HUDEP-2 (cell line): ENCODE measurements at regions not wholly inside any gene's neighbourhood (a gene's known extent, or its start where the extent isn't known, plus 50 kb on each side); places are given as distances from the start of the nearest gene placed in this dataset.

ENCODE experiments used
- DNase-seq, 76 experiments: peaks; one replicate each; lab custom pipeline; 2025; ENCODE audit not compliant: unreplicated experiment in 76 of 76; lab: John Stamatoyannopoulos, UW

DNA sequence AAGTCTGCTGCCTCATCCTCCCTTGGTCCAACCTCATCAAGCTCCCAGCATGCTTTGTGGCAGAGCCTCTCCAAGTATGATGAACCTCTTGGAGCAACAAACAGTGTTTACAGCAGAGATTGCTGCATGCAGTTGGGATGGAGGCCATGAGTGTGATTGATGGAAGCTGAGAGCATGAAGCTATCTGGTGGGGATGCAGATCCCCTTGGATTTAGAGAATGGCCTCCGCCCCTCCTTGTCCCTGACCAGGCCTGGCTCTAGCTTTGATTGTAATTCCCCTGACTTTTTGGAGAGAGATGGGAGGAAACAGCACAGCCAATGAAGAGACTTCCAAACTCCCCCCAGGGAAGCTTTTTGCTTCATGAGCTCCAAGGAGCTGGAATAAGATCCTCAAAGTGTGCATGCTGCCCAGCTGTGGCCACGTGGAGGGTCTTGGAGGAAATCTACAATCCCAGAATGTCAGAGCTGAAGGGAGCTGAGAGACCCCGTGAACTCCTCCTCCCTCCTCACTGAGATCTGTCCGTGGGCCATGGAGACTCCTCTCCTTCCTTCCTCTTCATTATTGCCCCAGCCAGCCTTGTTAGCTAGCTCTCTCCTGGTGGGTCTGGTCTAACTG lies 165.3 kb upstream of the USP24 start:
- DNase-seq, result no peak

DNA sequence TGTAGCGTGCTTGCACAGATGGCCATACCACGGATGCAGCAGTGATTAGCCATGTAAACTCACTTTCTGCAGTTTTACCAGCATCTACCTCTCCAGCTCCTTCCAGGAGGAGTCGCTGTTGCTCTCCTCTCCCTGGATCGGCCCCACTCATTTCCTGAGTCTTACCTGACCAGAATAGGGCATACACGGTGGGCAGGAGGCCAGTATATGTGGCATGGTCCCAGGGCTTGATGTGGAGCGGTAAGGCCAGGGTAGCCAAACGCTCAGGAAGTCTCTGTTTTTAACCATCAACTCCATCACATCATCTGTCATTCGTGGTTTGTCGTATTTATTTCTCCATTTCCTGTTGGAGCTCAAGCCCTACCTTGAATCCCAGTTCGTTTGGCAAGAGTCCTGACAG lies 163.4 kb upstream of the USP24 start:
- peak in 23 of 76 experiments; percentile 1 to 34 (median 14) for DNase-seq

DNA sequence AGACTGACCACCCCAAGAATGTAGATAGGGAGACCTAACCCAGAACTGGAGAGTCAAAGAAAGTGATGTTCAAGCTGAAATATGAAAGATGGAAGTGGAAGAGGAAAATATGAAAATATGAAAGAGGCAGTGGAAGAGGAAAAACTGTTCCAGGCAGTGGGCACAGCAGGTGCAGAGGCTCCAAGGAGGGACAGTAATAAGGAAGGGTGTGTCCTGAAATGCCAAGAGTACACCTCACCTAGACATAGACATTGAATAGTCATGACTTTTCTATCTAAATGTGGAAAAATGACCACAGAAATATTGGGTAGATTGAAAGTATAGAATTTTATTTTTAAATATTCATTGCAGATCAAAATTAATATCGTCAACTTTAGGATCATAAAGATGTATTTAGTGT lies 161.7 kb upstream of the USP24 start:
- no peak for DNase-seq

DNA sequence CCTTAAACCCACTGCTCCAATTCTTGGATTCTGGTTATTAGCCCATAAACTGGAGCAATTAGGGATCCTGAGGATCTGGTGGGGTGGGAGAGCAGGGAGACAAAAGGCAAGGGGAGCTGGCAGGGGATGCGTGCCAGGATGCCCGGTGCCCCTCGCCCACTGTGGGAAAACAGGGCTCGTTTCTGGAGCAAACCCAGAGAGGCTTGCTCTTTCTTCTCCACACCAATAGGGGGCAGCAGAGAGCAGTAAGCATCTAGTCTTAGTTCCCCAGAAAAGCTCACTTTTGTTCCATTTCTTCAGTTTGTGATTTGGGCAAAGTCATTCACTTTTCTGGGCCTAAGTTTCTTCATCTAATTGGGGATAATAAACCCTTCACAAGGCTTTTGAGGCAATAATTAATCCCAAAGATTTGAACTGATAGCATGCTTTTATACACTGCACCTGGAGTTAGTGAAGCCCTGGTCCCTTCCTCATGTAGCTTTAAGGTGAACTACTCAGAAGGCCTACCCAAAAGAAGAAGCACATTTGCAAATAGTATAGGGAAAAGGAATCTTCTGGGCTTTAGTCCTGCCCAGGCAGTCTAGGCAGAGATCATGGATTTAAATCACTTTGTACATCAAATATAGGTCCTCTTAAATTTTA lies 160.6 kb upstream of the USP24 start:
- peak in 20 of 76 experiments; percentile 3 to 38 (median 12) for DNase-seq

DNA sequence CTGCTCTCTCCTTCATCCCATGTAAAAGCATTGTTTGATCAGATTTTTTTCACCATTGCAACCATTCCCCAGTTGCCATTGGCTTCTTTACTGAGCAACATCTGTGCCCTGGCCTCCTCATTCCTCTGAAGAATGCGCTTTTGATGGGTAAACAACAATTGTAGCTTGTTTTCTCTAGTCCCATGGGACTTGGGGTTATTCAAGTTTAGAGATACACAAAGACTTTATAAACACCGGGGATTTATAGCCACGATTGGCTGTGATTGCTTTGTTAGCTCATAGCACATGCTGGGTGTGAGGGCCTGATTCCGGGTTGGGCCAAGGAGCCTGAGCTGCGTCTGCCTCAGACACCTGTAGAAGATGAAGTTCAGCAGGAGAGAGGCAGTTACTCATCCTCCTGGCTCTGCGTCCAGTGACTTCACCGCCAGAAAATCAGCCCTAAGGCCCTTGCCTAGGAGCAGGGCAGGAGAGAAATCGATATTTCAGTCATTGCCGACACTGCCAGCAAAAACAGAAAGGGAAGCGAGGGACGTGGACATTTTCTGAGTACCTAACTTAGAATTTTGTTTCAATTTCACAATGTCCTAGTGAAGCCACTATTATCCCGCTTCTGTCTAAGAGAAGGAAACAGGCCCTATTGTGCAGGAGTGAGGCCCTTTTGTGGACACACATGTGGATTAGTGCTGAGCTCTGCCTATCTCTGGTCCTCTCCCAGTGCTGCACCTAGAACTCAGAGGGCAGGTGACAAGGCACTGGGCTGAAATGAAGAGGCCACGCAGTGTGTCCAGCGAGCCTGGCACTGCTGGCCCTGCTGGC lies 159.8 kb upstream of the USP24 start:
- DNase-seq, result no peak

DNA sequence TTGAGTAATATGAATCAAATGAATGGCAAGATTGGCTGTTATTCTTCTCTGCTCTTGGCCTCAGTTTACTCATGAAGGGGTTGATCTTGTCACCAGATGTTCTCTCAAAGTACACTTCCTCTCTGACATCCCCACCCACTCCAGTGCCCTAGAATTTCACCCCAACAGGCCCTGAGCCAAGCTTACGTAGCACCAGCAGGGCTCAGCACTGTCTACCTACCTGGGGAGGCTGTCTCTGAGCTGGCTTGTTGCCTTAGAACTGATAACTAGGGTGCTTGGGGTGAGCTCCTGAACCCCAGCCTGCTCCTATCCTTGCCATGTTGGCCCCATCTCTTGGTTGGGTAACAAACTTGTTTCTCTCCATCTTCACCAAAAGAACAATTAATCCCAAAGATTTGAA lies 159.1 kb upstream of the USP24 start:
- no peak for DNase-seq

DNA sequence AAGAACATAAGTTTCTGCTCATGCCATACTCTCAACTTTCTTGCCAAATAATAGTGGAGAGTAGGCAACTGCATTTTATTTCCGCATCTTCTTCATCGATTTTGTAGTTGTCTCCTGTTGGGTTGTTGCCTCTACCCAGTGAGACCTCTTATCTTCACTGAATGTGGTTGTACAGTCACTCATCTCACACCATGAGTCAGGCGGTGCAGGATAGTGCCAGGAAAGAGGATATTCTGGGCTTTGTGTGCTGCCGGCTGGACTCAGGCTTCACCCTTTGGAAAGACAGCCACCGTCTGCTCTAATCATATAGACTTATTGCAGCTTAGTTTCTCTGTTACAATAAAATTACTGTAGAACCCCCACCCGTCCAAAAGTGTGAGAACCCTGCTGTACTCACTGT lies 154.3 kb upstream of the USP24 start:
- no peak for DNase-seq

DNA sequence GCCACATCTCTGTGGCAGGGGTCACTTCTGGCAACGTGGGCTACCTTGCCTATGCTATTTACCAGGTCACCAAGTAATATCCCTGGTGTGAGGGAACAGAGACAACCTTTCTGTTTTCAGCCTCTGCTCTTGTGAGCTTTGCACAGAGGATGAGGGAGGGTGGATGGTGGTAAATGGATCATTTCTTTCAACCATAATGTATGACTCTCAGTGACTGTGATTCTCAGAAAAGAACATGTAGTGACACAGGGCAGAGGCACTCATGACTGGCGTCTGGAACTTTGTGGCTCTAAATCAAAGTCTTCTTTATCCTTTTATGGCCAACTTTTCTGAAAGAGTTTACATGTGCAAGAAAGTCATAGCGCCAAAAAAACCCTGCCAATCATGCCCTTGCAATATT lies 153.5 kb upstream of the USP24 start:
- no peak for DNase-seq

DNA sequence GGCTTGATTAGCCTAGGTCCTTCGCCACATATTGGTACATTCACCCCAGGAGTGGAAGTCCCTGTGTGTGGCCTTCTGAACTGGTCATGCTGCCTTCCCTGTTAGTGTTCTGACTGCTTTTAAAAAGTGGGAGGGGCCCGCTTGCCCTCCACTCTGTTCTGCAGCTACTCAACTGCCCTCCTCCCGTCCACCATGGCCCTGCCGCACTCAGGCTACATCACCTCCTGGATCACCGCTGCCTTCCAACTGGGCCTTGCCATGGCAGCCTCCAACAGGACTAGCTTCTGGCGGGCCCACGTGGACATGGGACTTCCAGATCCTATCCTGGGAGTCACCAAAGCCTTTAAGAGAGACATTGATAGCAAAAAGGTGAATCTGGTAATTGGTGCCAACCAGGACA lies 152.1 kb upstream of the USP24 start:
- no peak for DNase-seq

DNA sequence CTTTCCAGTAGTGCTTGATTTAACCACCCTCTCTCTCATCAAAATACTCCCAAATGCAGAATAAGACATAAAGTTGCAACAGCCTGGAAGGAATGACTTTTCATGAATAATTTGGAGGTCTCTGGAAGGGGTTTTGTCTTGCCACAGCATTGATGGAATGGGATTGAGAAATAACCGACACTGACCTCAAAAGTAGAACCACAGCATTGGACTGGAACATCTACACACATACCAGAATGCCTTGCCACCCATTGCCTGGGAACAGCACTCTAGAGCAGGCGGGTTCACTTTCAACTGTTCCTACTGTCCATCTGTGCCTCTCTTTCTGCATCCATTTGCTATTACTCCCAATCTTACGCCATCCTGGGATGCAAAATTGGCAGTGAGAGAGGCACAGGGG lies 149.1 kb upstream of the USP24 start:
- no peak for DNase-seq

DNA sequence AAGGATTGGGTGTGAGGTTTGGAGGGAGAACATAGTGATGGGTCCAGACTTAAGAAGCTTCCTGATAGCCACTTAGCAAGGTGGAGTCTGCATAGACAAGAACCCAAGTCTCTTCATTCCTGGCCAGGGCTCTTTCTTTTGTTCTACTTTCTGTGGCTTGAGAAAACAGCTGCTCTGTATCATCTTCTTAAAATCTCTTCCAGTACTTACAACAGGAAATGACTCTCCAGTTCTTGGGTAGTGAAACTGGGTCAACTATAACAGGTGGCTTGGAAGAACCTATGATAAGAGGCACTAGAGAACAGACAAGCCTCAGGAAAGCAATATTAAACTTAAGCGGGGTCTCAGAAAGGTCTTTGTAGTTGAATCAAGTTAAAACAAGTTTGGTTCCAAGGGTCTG lies 148.1 kb upstream of the USP24 start:
- no peak for DNase-seq

DNA sequence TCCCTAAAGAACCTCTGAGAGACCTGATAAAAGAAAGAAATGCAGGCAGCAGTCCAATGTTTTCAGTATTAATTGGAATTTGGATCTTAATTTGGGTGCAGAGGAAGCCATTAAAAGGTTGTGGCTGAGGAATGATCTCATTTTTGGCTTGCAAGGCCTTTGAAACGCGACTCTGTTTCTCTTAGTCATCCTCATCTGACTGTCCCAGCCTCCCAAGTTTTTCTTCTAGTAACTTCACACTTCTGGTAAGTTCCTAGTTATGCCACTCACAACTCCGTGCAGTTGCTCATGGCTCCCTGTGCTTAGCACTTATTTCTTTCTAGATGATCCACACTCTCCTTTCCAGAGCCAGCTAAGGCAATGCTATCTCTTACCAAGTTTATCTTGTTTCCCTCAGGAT lies 147.4 kb upstream of the USP24 start:
- DNase-seq, result no peak

DNA sequence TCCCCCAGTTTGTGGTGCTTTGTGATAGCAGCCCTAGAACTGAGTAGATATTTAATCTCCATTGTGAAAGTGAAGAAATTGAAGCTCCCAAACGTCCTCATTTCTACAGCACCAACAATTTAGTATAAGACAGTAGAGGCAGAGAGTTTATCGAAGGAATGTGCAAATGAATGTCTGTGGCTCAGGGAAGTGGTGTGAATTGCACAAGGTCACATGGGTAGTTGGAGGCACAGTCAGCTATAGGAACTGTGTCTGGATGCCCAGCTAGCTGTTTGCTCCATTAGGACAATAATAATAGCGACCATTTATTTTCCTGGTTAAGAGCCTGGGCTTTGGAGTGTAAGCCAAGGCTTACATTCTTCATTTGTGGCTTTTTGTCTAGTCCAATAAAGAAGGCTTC lies 144.4 kb upstream of the USP24 start:
- DNase-seq, result no peak

DNA sequence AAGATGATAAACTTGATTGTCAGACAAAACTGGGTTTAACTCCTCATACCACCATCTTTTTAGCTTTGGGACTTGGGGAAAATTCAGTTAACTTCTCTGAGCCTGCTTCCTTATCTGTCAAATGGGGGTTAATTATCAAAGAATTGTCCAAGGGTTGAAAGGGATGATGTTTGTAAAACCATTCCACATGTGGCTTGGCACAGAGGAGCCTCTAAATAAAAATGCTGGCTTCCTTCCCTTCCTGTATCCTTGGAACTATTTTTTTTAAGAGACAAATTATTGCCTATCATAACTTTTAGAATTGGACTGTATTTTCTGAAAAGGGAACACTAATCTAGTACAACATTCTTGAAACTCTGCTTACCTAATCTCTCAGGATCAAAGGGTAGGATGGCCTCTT lies 143.4 kb upstream of the USP24 start:
- DNase-seq, result no peak

DNA sequence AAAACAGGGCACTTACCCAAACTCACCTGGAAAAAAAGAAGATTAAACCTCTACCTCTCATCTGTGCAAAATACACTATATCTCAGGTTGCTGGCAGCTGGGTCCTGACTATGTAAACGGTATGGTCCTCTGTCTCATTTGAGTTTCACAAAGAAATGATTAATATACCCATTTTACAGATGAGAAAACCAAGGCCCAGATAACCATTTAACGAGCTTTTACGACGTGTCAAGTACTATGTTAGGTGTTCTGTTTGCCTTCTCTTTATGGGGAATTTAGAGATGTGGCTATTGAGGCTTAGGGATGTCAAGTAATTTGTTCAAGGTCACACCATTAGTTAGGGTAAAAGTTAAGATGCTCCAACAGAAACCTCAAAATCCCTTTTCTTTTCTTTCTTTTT lies 140.4 kb upstream of the USP24 start:
- no peak for DNase-seq

DNA sequence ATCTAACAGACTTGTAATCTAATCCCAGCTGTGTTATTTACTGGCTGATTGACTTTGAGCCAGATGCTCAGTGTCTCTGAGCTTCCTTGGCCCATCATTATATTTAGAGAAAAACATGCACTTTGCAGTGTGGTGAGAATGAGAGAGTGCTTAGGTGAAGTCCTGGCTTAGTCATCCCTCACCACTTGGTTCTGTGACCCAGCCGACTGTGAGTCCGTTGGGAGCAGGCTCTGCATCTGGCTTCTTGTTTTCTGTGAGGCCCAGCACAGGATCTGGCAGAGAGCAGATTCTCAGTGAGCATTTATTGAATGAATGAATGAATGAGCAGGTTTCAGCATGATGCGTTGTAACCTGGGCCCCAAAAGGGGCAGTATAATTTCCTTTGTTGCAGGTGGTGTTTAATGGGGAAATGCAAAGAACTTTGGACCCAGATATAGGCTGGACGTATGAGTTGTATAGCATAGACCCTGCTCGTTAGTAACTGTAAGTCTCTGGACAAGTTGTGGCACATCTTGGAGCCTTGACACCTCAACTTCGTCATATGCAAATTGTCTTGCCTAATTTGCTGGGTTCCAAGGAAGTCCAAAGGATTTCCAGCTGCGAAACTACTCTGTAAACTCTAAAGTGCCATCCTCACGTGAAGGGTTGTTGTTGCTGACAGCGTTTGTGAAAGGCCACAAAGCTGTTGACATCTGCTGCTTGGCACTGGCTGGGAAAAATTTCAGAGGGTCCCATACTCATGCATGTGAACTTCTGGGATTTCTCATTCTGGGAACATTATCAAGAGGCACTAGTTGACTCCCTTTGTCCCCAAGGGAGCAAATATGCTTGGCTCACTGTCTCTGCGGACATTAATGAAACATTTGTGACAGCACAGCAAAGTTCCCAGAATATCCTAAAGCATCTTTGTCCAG lies 138.8 kb upstream of the USP24 start:
- DNase-seq, result no peak

DNA sequence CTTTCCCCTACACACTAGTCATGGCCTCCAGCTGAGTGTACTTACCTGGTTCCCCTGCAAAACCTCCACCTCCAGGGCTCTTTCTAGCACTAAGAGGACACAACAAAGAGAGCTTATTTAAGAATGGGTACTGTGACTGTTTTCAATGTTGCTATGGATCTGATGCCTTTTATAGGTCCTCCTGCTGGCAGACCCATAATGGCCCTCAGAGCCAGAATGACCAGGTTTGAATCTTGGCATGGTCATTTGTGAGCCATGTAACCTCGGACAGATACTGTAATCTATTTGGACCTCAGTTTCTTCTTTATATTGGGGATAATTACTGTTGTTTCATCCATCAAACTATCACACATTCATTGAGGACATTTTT lies 137.6 kb upstream of the USP24 start:
- DNase-seq, result no peak

DNA sequence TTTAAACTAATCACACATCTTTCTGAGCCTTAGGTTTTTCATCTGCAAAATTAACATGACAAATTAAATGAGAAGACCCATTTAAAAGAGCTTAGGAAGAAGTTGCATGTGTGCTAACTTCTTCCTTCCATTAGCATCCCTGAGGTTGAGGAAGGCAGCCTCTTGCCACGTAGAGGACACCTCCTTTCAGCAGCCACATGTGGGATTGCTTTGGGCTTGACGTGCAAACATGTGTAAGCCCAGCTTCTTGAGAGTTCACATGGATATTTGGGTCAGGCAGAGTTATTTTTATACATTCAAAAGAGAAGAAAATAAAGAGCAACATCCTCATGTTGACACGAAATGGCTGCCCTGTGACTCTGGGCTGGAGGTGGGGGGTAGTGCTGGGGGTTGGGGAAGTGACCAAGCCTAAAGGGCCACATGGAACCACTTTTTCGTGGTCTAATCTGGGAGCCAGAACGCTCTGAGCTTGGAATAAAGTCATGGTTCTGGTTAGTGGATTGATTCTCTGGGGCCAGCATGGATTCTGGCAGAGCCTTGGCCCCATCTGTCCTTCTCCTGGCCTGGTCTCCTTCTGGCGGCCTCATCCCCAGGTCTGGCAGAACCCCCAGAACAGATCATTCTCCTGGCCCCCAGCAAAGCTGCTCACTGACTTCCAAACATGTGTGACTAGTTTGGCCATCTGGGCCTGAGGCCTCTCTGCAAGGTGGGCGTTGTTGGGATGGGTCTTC lies 137.1 kb upstream of the USP24 start:
- no peak for DNase-seq

DNA sequence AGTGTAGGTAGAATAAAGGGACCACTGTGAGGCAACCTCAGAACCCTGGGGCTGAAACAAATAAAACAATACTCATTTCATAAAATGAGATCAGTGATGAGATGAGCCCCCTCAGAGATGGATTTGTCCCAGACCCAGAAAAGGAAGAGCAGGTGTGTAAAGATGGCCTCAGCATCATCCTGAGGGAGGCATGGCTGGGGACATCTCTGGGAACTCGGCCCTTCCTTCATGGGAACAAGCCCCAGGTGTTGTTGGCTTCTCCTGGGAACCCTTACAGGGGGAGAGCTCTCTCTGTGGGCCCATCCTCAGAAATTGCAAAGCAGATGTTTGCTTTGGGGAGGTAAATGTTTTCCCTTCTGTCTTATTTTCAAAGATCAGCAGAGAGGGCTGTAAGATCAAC lies 133.2 kb upstream of the USP24 start:
- DNase-seq, result no peak

DNA sequence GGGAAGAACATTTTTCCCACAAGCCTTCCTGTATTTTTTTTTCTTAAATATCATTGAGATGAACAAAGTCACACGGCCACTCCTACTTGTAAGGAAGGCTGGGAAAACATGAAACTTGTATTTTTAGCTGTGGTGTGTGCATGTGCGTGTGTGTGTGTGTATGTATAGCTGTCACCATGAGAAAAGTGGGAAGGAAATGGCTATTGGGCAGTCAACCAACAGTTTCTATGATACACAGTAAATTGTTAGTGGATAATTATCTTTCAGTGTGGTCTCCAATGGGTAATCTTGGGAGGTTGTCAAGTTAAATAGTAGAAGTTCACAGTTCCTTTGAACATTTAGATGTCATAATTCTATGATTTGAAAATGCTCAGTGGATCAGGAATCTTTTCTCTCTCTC lies 132.7 kb upstream of the USP24 start:
- DNase-seq, result no peak
